ENCODE measurements at regions not wholly inside any gene's neighbourhood (a gene's known extent, or its start where the extent isn't known, plus 50 kb on each side); places are given as distances from the start of the nearest gene placed in this dataset.

- Mint-ChIP-seq H3K27me3 (no peaks in the 10 kb centered on the region), H3K4me3 (no peak overlapping the region), H3K4me1 (ENCODE audit: low read depth) (no peaks in the 10 kb centered on the region), H3K27ac (no peak overlapping the region), H3K9me3 (peaks cover 3% of the 10 kb centered on the region), H3K36me3 (ENCODE audit: low read depth) (no peaks in the 10 kb centered on the region)
- no peak for DNase-seq
- ChIA-PET CTCF (no interaction called here), POLR2A (no interaction called here)
- ATAC-seq: no peak
- intact Hi-C loops (cut with micrococcal nuclease): no loop called here
- TF ChIP-seq, protein P1, sequence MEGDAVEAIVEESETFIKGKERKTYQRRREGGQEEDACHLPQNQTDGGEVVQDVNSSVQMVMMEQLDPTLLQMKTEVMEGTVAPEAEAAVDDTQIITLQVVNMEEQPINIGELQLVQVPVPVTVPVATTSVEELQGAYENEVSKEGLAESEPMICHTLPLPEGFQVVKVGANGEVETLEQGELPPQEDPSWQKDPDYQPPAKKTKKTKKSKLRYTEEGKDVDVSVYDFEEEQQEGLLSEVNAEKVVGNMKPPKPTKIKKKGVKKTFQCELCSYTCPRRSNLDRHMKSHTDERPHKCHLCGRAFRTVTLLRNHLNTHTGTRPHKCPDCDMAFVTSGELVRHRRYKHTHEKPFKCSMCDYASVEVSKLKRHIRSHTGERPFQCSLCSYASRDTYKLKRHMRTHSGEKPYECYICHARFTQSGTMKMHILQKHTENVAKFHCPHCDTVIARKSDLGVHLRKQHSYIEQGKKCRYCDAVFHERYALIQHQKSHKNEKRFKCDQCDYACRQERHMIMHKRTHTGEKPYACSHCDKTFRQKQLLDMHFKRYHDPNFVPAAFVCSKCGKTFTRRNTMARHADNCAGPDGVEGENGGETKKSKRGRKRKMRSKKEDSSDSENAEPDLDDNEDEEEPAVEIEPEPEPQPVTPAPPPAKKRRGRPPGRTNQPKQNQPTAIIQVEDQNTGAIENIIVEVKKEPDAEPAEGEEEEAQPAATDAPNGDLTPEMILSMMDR (IDR thresholded peaks at IDR 0.05): no peak
Observed at GRCh38 chr5:61896811-61897210, 409.2 kb upstream of the KIF2A start.

DNA sequence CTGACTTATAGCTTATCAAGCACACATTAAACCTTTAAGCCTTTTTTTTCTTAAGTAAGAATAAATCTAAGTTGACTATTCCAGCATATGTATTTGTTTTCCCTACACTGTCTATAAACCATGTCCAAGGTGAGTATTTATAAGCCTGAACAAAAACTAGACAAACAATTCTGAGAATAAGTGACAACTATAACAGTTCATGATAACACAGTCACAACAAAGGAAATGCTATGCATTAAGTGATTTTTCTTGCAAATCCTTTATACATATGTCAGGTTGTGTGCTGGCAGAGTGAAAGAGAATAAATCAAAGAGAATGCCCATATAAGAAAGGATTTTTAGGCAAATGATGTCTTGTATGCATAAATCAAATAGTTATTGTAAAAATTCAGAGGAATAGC is 408.8 kb upstream of the KIF2A start:
- Mint-ChIP-seq H3K36me3 (ENCODE audit: low read depth) (no peaks in the 10 kb centered on the region), H3K4me3 (no peak overlapping the region), H3K4me1 (ENCODE audit: low read depth) (no peaks in the 10 kb centered on the region), H3K27ac (no peak overlapping the region), H3K9me3 (peaks cover 3% of the 10 kb centered on the region), H3K27me3 (no peaks in the 10 kb centered on the region)
- DNase-seq (no peak), ATAC-seq (no peak)
- TF ChIP-seq, protein P1 (IDR thresholded peaks at IDR 0.05): no peak
- intact Hi-C loops (cut with micrococcal nuclease): no loop called here
- ChIA-PET POLR2A (no interaction called here), CTCF (no interaction called here)

DNA sequence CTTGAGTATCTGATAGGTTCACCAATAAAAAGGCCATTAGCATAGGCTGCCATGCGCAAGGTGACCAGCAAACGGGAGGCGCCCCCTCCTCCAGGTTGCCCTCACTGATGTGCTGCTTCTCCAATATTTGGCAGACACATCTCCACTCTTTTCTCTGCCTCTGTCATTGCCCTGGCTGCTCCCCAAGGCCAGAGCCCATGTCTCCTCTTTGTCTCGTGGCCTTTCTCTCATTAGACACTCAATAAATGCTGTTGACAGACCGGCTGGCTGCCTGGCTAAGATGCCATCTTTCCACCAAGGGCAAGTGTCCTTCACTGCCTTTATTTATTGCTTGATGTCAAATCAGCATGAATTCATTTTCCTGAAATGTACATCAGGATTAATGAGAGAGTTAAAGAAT is 404.0 kb upstream of the KIF2A start:
- CTCF ChIA-PET: no interaction called here
- Mint-ChIP-seq H3K27ac (no peak overlapping the region), H3K4me3 (no peak overlapping the region), H3K27me3 (no peaks in the 10 kb centered on the region), H3K36me3 (ENCODE audit: low read depth) (no peaks in the 10 kb centered on the region), H3K4me1 (ENCODE audit: low read depth) (no peaks in the 10 kb centered on the region), H3K9me3 (no peaks in the 10 kb centered on the region)
- POLR2A ChIA-PET: no interaction called here
- TF ChIP-seq, protein P1 (IDR thresholded peaks at IDR 0.05): no peak
- DNase-seq: no peak
- intact Hi-C loops (cut with micrococcal nuclease): no loop called here
- ATAC-seq: no peak

GRCh38 chr5:61904730-61905129 is 401.3 kb upstream of the KIF2A start:
- TF ChIP-seq, protein P1 (IDR thresholded peaks at IDR 0.05): no peak
- no peaks in the 10 kb centered on the region for H3K36me3 Mint-ChIP-seq (ENCODE audit: low read depth)

DNA sequence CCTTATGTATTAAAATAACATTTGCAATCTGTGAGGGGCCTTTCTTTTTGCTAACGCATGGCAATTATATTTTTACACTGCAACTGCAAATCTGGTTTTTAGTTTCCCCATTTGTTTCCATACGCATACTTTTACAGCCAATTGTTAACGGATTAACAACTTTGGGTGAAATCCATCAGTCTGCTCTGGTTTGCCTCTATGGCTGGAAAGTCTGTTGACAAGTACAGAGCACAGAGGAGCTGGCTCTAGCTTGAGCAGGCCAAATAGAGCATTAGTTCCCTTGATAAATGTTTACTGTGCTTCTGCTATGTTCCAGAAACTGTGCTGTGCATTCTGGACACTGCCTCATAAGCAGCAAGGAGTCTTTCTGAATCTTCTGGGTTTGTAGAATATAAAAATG is 400.4 kb upstream of the KIF2A start:
- TF ChIP-seq, protein P1 (IDR thresholded peaks at IDR 0.05): no peak
- CTCF ChIA-PET: no interaction called here
- H3K4me1 Mint-ChIP-seq (ENCODE audit: low read depth): no peaks in the 10 kb centered on the region

More at GRCh38 chr5:61904730-61905129, 401.3 kb upstream of the KIF2A start:
- DNase-seq (no peak), ATAC-seq (no peak)
- H3K9me3 Mint-ChIP-seq: no peaks in the 10 kb centered on the region
- H3K27ac Mint-ChIP-seq: no peak overlapping the region
- POLR2A ChIA-PET: interaction anchor here (0.9 kb wide), 1 partner anchor 68 kb away, joined by 3 read pairs; no protein-coding TSS in a partner anchor
- CTCF ChIA-PET: no interaction called here
- no peak overlapping the region for H3K4me3 Mint-ChIP-seq
- H3K4me1 Mint-ChIP-seq (ENCODE audit: low read depth): no peaks in the 10 kb centered on the region
- intact Hi-C loops (cut with micrococcal nuclease): no loop called here
- H3K27me3 Mint-ChIP-seq: no peaks in the 10 kb centered on the region

More for the DNA sequence above, 400.4 kb upstream of the KIF2A start:
- POLR2A ChIA-PET: no interaction called here
- no peaks in the 10 kb centered on the region for H3K36me3 Mint-ChIP-seq (ENCODE audit: low read depth)
- H3K4me3 Mint-ChIP-seq: no peak overlapping the region
- no peak overlapping the region for H3K27ac Mint-ChIP-seq
- H3K9me3 Mint-ChIP-seq: no peaks in the 10 kb centered on the region
- ATAC-seq: no peak
- intact Hi-C loops (cut with micrococcal nuclease): no loop called here
- H3K27me3 Mint-ChIP-seq: no peaks in the 10 kb centered on the region
- no peak for DNase-seq

Data from activated CD8-positive, alpha-beta T cell treated with anti-CD3 and anti-CD28 coated beads for 36 hours (primary cell).